ENCODE measurements at regions not wholly inside any gene's neighbourhood (a gene's known extent, or its start where the extent isn't known, plus 50 kb on each side); places are given as distances from the start of the nearest gene placed in this dataset.
"Not testable (repeated sequence)": the region's sequence is repeated elsewhere in the genome, so short reads cannot be mapped to it uniquely, and the experiment has no call there.

GRCh38 chr2:125240870-125241269, 1215.8 kb downstream of the CNTNAP5 start:
- Mint-ChIP-seq H3K9me3 (no peaks in the 10 kb centered on the region), H3K27ac (ENCODE audit: unreplicated experiment) (no peak overlapping the region), H3K4me3 (no peak overlapping the region), H3K27me3 (ENCODE audit: low read depth) (no peaks in the 10 kb centered on the region), H3K4me1 (no peaks in the 10 kb centered on the region), H3K36me3 (ENCODE audit: low read depth) (no peaks in the 10 kb centered on the region)
- no peak for DNase-seq (ENCODE audit: low read depth, low spot score)
- TF ChIP-seq, protein P1, sequence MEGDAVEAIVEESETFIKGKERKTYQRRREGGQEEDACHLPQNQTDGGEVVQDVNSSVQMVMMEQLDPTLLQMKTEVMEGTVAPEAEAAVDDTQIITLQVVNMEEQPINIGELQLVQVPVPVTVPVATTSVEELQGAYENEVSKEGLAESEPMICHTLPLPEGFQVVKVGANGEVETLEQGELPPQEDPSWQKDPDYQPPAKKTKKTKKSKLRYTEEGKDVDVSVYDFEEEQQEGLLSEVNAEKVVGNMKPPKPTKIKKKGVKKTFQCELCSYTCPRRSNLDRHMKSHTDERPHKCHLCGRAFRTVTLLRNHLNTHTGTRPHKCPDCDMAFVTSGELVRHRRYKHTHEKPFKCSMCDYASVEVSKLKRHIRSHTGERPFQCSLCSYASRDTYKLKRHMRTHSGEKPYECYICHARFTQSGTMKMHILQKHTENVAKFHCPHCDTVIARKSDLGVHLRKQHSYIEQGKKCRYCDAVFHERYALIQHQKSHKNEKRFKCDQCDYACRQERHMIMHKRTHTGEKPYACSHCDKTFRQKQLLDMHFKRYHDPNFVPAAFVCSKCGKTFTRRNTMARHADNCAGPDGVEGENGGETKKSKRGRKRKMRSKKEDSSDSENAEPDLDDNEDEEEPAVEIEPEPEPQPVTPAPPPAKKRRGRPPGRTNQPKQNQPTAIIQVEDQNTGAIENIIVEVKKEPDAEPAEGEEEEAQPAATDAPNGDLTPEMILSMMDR (conservative IDR thresholded peaks at IDR 0.05), result no peak

DNA sequence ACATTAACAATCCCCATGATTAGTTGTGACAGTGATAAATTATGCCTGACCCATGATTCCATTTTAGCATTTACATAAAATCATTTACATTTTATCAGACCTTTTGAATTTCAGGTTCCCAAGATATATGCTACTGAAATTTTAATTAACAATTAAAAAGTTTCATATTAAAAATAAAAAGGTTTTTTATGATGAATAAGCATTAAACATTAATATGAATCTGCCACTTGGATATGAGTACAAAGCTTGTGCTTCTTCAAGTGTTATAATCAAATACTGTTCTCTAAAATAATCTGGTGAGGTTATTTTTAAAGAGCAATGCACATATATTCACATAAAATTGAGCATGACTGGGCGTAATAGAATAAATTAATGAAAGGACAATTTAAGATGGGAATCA, 1218.0 kb downstream of the CNTNAP5 start:
- no peaks in the 10 kb centered on the region for H3K9me3 Mint-ChIP-seq
- TF ChIP-seq, protein P1 (conservative IDR thresholded peaks at IDR 0.05), result no peak
- no peaks in the 10 kb centered on the region for H3K36me3 Mint-ChIP-seq (ENCODE audit: low read depth)
- no peak overlapping the region for H3K4me3 Mint-ChIP-seq
- no peak for DNase-seq (ENCODE audit: low read depth, low spot score)
- H3K27ac Mint-ChIP-seq (ENCODE audit: unreplicated experiment), result no peak overlapping the region
- no peaks in the 10 kb centered on the region for H3K27me3 Mint-ChIP-seq (ENCODE audit: low read depth)
- H3K4me1 Mint-ChIP-seq, result no peaks in the 10 kb centered on the region

- no peak for DNase-seq (ENCODE audit: low read depth, low spot score)
- Mint-ChIP-seq H3K27ac (ENCODE audit: unreplicated experiment) (no peak overlapping the region), H3K4me1 (peaks cover 8% of the 10 kb centered on the region), H3K4me3 (no peak overlapping the region), H3K27me3 (ENCODE audit: low read depth) (no peaks in the 10 kb centered on the region), H3K36me3 (ENCODE audit: low read depth) (no peaks in the 10 kb centered on the region), H3K9me3 (no peaks in the 10 kb centered on the region)
- TF ChIP-seq, protein P1 (conservative IDR thresholded peaks at IDR 0.05), result no peak
Measured at GRCh38 chr2:125254010-125254409, 1228.9 kb downstream of the CNTNAP5 start.

GRCh38 chr2:125259451-125259850, 1234.4 kb downstream of the CNTNAP5 start:
- Mint-ChIP-seq H3K36me3 (ENCODE audit: low read depth) (no peaks in the 10 kb centered on the region), H3K27ac (ENCODE audit: unreplicated experiment) (no peak overlapping the region), H3K9me3 (peaks cover 2% of the 10 kb centered on the region), H3K27me3 (ENCODE audit: low read depth) (no peaks in the 10 kb centered on the region), H3K4me1 (peaks cover 14% of the 10 kb centered on the region), H3K4me3 (no peak overlapping the region)
- no peak for DNase-seq (ENCODE audit: low read depth, low spot score)
- TF ChIP-seq, protein P1 (conservative IDR thresholded peaks at IDR 0.05), result no peak

GRCh38 chr2:125260366-125260930, 1235.4 kb downstream of the CNTNAP5 start:
- H3K36me3 Mint-ChIP-seq (ENCODE audit: low read depth); DNase-seq (ENCODE audit: low read depth, low spot score); H3K4me3 Mint-ChIP-seq; H3K27ac Mint-ChIP-seq (ENCODE audit: unreplicated experiment); H3K9me3 Mint-ChIP-seq; H3K27me3 Mint-ChIP-seq (ENCODE audit: low read depth): not testable (repeated sequence)
- H3K4me1 Mint-ChIP-seq, result peaks cover 14% of the 10 kb centered on the region

DNA sequence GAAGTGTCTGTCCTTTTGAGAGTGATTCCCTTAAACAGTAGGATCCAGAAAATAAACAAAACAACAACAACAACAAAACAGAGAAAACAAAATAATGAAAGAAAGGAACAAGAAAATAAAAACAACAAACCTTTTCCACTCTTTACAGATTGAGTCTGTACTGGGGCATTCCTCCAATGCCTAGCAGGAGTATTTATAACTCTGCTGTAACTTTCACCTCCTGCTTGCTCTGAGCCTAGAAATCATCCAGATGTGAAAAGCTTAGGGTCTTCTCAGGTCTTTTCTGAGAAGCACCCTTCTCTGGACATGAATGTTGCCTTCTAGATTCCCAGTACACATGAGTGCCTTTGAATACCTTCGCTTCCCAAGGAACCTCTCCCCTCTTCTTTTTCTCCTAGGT, 1239.4 kb downstream of the CNTNAP5 start:
- no peak for DNase-seq (ENCODE audit: low read depth, low spot score)
- TF ChIP-seq, protein P1 (conservative IDR thresholded peaks at IDR 0.05), result no peak

More for the DNA sequence above, 1239.4 kb downstream of the CNTNAP5 start:
- Mint-ChIP-seq H3K4me1 (peaks cover 3% of the 10 kb centered on the region), H3K27ac (ENCODE audit: unreplicated experiment) (no peak overlapping the region), H3K36me3 (ENCODE audit: low read depth) (no peaks in the 10 kb centered on the region), H3K27me3 (ENCODE audit: low read depth) (no peaks in the 10 kb centered on the region), H3K9me3 (peaks cover under 1% of the 10 kb centered on the region), H3K4me3 (no peak overlapping the region)

All from neural crest cell (in vitro differentiated cells).